ENCODE measurements at regions not wholly inside any gene's neighbourhood (a gene's known extent, or its start where the extent isn't known, plus 50 kb on each side); places are given as distances from the start of the nearest gene placed in this dataset.

DNA sequence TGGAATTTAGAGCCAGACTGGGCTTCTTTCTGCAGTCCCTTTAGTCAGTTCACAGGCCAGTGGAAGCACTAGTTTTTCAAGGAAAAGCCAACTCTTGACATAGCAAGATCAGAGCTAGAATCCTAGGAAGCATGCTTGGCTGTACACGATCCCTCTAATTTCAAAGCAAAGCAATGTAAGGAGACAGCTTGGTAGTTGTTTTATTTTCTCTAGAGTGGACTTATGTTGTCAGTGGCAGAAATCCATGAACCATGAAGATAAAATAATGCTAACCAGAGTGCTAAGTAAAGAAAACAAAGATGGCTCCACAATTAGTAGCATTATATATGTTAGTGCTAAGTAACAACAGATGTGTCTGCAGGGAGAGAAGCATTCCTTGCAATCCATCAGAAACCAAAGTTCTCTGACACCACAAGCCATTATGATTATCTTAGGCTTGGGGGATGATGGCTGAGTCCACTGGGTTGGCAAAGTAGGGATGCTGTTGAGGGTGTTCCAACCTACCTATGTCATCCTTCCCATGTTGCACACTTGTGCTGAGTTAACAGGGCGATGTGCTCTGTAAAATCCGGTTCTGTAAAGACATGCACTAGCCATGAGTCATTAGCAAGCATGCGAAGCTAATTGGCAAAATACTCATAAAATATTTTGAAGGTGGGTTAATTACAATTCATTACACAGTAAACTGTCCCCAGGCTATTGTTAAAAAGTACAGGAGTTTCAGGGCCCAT is 115.2 kb downstream of the BMP2 start:
- TF ChIP-seq, protein P1, sequence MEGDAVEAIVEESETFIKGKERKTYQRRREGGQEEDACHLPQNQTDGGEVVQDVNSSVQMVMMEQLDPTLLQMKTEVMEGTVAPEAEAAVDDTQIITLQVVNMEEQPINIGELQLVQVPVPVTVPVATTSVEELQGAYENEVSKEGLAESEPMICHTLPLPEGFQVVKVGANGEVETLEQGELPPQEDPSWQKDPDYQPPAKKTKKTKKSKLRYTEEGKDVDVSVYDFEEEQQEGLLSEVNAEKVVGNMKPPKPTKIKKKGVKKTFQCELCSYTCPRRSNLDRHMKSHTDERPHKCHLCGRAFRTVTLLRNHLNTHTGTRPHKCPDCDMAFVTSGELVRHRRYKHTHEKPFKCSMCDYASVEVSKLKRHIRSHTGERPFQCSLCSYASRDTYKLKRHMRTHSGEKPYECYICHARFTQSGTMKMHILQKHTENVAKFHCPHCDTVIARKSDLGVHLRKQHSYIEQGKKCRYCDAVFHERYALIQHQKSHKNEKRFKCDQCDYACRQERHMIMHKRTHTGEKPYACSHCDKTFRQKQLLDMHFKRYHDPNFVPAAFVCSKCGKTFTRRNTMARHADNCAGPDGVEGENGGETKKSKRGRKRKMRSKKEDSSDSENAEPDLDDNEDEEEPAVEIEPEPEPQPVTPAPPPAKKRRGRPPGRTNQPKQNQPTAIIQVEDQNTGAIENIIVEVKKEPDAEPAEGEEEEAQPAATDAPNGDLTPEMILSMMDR (conservative IDR thresholded peaks at IDR 0.05 in 1 of 2, IDR thresholded peaks at IDR 0.05 in 1 of 2; ENCODE audit: extremely low read depth in 1 of 2, insufficient read depth in 1 of 2, low read depth in 1 of 2, low read length in 2 of 2) = no peak
- TF ChIP-seq EZH2 (IDR thresholded peaks at IDR 0.05; ENCODE audit: borderline replicate concordance, low read length) = no peak

Measured in mammary epithelial cell (primary cell).